Stomach (tissue), 8 donors: ENCODE measurements at regions not wholly inside any gene's neighbourhood (a gene's known extent, or its start where the extent isn't known, plus 50 kb on each side); places are given as distances from the start of the nearest gene placed in this dataset.
A peak's percentile ranks its signal among the peaks of the same experiment; 100 is the strongest.

Experiments used
- DNase-seq, 2 donors: peaks; one replicate each; pipeline versions ENCODE4 v3.0.0 to v3.0.0-alpha.2; 2013 to 2019
- H3K27ac ChIP-seq, 5 donors: fragments of 200-600 bp in 4 of 5; sonication (generic) in 4 of 5; one replicate each; pipeline ENCODE4 v1.5.1; 2013 to 2019; ENCODE audit warnings: mild to moderate bottlenecking in 1 of 5, moderate library complexity in 1 of 5
- H3K27me3 ChIP-seq, 3 donors: fragments of 200-600 bp; sonication (generic); one replicate each; pipeline ENCODE4 v1.5.1; 2017 to 2019; ENCODE audit warnings: mixed run types in 1 of 3
- H3K36me3 ChIP-seq, 4 donors: fragments of 200-600 bp; sonication (generic); 1 replicate in 3 of 4; 2 replicates in 1 of 4; pipeline ENCODE4 v1.5.1; 2016 to 2019
- H3K4me1 ChIP-seq, 4 donors: fragments of 200-600 bp; sonication (generic); one replicate each; pipeline ENCODE4 v1.5.1; 2016 to 2019
- H3K4me3 ChIP-seq, 4 donors: fragments of 200-600 bp; sonication (generic) in 3 of 4; one replicate each; pipeline ENCODE4 v1.5.1; 2016 to 2019; ENCODE audit warnings: mild to moderate bottlenecking in 1 of 4
- H3K9me3 ChIP-seq, 4 donors: fragments of 200-600 bp; sonication (generic); one replicate each; pipeline ENCODE4 v1.5.1; 2016 to 2019
- CTCF ChIP-seq, 7 experiments: fragments of 450-650 bp in 4 of 7; fragments of 200-600 bp in 3 of 7; sonication (generic) in 3 of 7; IDR thresholded peaks; one replicate each; pipeline ENCODE4 v1.5.1; 2016 to 2019; ENCODE audit warnings: antibody characterized with exemption in 7 of 7, control low read depth in 2 of 7, mild to moderate bottlenecking in 1 of 7
- EP300 ChIP-seq: sonication (generic); formaldehyde crosslinking; IDR thresholded peaks from one replicate; pipeline ENCODE4 v1.6.1; 2017; ENCODE audit warnings: antibody characterized with exemption
- POLR2A ChIP-seq, 4 donors: fragments of 450-650 bp; IDR thresholded peaks; one replicate each; pipeline ENCODE4 v1.6.1; 2016; ENCODE audit warnings: antibody characterized with exemption in 4 of 4, control low read depth in 2 of 4, mild to moderate bottlenecking in 1 of 4, moderate library complexity in 1 of 4
- POLR2AphosphoS5 ChIP-seq, 3 donors: sonication (generic); formaldehyde crosslinking; IDR thresholded peaks; one replicate each; pipeline ENCODE4 v1.6.1; 2016; ENCODE audit warnings: antibody characterized with exemption in 3 of 3
- WGBS, 5 donors: extraction: QIAGEN DNeasy Blood & Tissue Kit in 3 of 5; methylation state at CpG; one replicate each; pipeline versions ENCODE4 v1.1.5 to v1.1.7; 2013 to 2018; 5-methylcytosine and 5-hydroxymethylcytosine counted together
- intact Hi-C: fragments of 100-400 bp; cut with DNase I; formaldehyde crosslinking; loops from one replicate; pipeline ENCODE4 v1.15.1; 2023; ENCODE audit warnings: low total_unique reads
- donor health status: healthy with polysubstance abuse.
- donor health status: Bipolar disorder and iron deficiency.
- donor health status: healthy.

GRCh38 chr12:11555195-11555594 lies 94.3 kb upstream of the ETV6 start:
- peak overlapping the region in 1 of 5 donors; percentile 72 for H3K27ac ChIP-seq

GRCh38 chr12:11555743-11556625 lies 93.5 kb upstream of the ETV6 start:
- 16 to 36% (median 26%) methylated on average over 11 of the region's 11 CpGs for WGBS, 5 donors
- no peaks in the 10 kb centered on the region for H3K9me3 ChIP-seq
- TF ChIP-seq CTCF (IDR thresholded peaks at IDR 0.05) (no peak), POLR2A (IDR thresholded peaks at IDR 0.05) (no peak), EP300 (peak; percentile 34), POLR2AphosphoS5 (IDR thresholded peaks at IDR 0.05) (peak in 2 of 3 donors; percentile 34 to 45)
- H3K4me1 ChIP-seq: peaks cover 0 to 40% (median 24%) of the 10 kb centered on the region in 4 donors
- intact Hi-C loops: no loop called here
- H3K4me3 ChIP-seq: peak overlapping the region; percentile 28 to 39 (median 34)
- DNase-seq: peak; percentile 57 to 59
- H3K36me3 ChIP-seq: no peaks in the 10 kb centered on the region
- peak overlapping the region; percentile 42 to 73 (median 69) for H3K27ac ChIP-seq
- no peaks in the 10 kb centered on the region for H3K27me3 ChIP-seq

More at GRCh38 chr12:11555195-11555594, 94.3 kb upstream of the ETV6 start:
- H3K36me3 ChIP-seq: no peaks in the 10 kb centered on the region
- peak overlapping the region in 1 of 4 donors; percentile 35 for H3K4me3 ChIP-seq
- DNase-seq: no peak
- H3K27me3 ChIP-seq: no peaks in the 10 kb centered on the region
- WGBS, 5 donors: 83 to 88% (median 88%) methylated on average over 7 of the region's 7 CpGs
- intact Hi-C loops: no loop called here
- TF ChIP-seq CTCF (IDR thresholded peaks at IDR 0.05) (no peak), EP300 (no peak)
- peaks cover 0 to 40% (median 24%) of the 10 kb centered on the region in 4 donors for H3K4me1 ChIP-seq
- no peaks in the 10 kb centered on the region for H3K9me3 ChIP-seq

- WGBS, 5 donors: 12 to 45% (median 32%) methylated on average over 6 of the region's 6 CpGs
- peak overlapping the region; percentile 28 to 39 (median 34) for H3K4me3 ChIP-seq
- TF ChIP-seq POLR2A (IDR thresholded peaks at IDR 0.05): no peak
- TF ChIP-seq EP300: no peak
- TF ChIP-seq CTCF (IDR thresholded peaks at IDR 0.05): no peak
- no peak for TF ChIP-seq POLR2AphosphoS5 (IDR thresholded peaks at IDR 0.05)
- H3K27ac ChIP-seq: peak overlapping the region in 4 of 5 donors; percentile 55 to 73 (median 70)
- intact Hi-C loops: no loop called here
- H3K36me3 ChIP-seq: no peaks in the 10 kb centered on the region
- H3K9me3 ChIP-seq: no peaks in the 10 kb centered on the region
- H3K4me1 ChIP-seq: peaks cover 0 to 40% (median 25%) of the 10 kb centered on the region in 4 donors
- no peaks in the 10 kb centered on the region for H3K27me3 ChIP-seq
- DNase-seq: no peak
Measured at GRCh38 chr12:11556682-11557081, 92.8 kb upstream of the ETV6 start.

- intact Hi-C loops: no loop called here
- H3K27ac ChIP-seq: no peak overlapping the region
- no peaks in the 10 kb centered on the region for H3K27me3 ChIP-seq
- peaks cover 0 to 30% (median 22%) of the 10 kb centered on the region in 4 donors for H3K4me1 ChIP-seq
- 89 to 97% (median 92%) methylated on average over 3 of the region's 3 CpGs for WGBS, 5 donors
- no peak overlapping the region for H3K4me3 ChIP-seq
- no peaks in the 10 kb centered on the region for H3K9me3 ChIP-seq
- DNase-seq: no peak
- TF ChIP-seq CTCF (IDR thresholded peaks at IDR 0.05) (no peak), EP300 (no peak), POLR2AphosphoS5 (IDR thresholded peaks at IDR 0.05) (no peak), POLR2A (IDR thresholded peaks at IDR 0.05) (no peak)
- no peaks in the 10 kb centered on the region for H3K36me3 ChIP-seq
Measured at GRCh38 chr12:11559626-11560340, 89.7 kb upstream of the ETV6 start.
